GM19468 (cell line): ENCODE measurements at regions not wholly inside any gene's neighbourhood (a gene's known extent, or its start where the extent isn't known, plus 50 kb on each side); places are given as distances from the start of the nearest gene placed in this dataset.

Source experiments
- ATAC-seq: cut with Tn5 transposase; IDR thresholded peaks from one replicate; pipeline ENCODE4 v1.9.1; 2021; ENCODE audit warnings: mild to moderate bottlenecking, moderate library complexity, moderate number of reproducible peaks; ENCODE audit not compliant: unreplicated experiment; ENCODE audit errors: extremely low read depth

- ATAC-seq = no peak
Observed at GRCh38 chr18:67301592-67301991, 214.9 kb downstream of the DSEL start.

- no peak for ATAC-seq
Observed at GRCh38 chr18:67300498-67300897, 216.0 kb downstream of the DSEL start.

- ATAC-seq = no peak
Observed at GRCh38 chr18:67292814-67293213, 223.7 kb downstream of the DSEL start.

- no peak for ATAC-seq
Observed at GRCh38 chr18:67290421-67290820, 226.1 kb downstream of the DSEL start.

GRCh38 chr18:67285583-67285982, 230.9 kb downstream of the DSEL start:
- ATAC-seq = no peak

- no peak for ATAC-seq
Observed at GRCh38 chr18:67282796-67283195, 233.7 kb downstream of the DSEL start.

- ATAC-seq = no peak
Observed at GRCh38 chr18:67281746-67282145, 234.8 kb downstream of the DSEL start.

GRCh38 chr18:67280486-67281242, 235.9 kb downstream of the DSEL start:
- no peak for ATAC-seq

GRCh38 chr18:67279988-67280387, 236.5 kb downstream of the DSEL start:
- ATAC-seq = no peak

GRCh38 chr18:67278984-67279383, 237.5 kb downstream of the DSEL start:
- ATAC-seq = no peak

GRCh38 chr18:67276638-67277037, 239.9 kb downstream of the DSEL start:
- ATAC-seq = no peak

- no peak for ATAC-seq
Observed at GRCh38 chr18:67273288-67273687, 243.2 kb downstream of the DSEL start.

- ATAC-seq = no peak
Observed at GRCh38 chr18:67269206-67269605, 247.3 kb downstream of the DSEL start.

GRCh38 chr18:67268530-67268929, 248.0 kb downstream of the DSEL start:
- no peak for ATAC-seq

- no peak for ATAC-seq
Observed at GRCh38 chr18:67266246-67267237, 250.0 kb downstream of the DSEL start.

GRCh38 chr18:67265464-67266245, 250.9 kb downstream of the DSEL start:
- ATAC-seq = no peak

GRCh38 chr18:67261931-67262552, 254.5 kb downstream of the DSEL start:
- ATAC-seq = no peak

- no peak for ATAC-seq
Observed at GRCh38 chr18:67260841-67261240, 255.7 kb downstream of the DSEL start.

GRCh38 chr18:67250776-67251424, 265.6 kb downstream of the DSEL start:
- no peak for ATAC-seq
